Fibroblast of lung (primary cell): ENCODE measurements at regions not wholly inside any gene's neighbourhood (a gene's known extent, or its start where the extent isn't known, plus 50 kb on each side); places are given as distances from the start of the nearest gene placed in this dataset.

ENCODE experiments used
- EZH2 ChIP-seq: IDR thresholded peaks from 2 replicates; pipeline ENCODE4 v1.5.1; 2012; ENCODE audit warnings: low read length, control low read depth, mild to moderate bottlenecking; ENCODE audit errors: missing control alignments
- TF ChIP-seq, protein P1 (sequence below), 2 donors: IDR thresholded peaks in 1 of 2; conservative IDR thresholded peaks in 1 of 2; 1 replicate in 1 of 2; 2 replicates in 1 of 2; pipeline ENCODE4 v1.5.1; 2011 to 2012; ENCODE audit warnings: low read length in 2 of 2, control low read depth in 1 of 2, inconsistent platforms in 1 of 2, low read depth in 1 of 2, mild to moderate bottlenecking in 1 of 2

GRCh38 chr1:29455781-29456180 lies 219.5 kb downstream of the PTPRU start:
- TF ChIP-seq, protein P1, sequence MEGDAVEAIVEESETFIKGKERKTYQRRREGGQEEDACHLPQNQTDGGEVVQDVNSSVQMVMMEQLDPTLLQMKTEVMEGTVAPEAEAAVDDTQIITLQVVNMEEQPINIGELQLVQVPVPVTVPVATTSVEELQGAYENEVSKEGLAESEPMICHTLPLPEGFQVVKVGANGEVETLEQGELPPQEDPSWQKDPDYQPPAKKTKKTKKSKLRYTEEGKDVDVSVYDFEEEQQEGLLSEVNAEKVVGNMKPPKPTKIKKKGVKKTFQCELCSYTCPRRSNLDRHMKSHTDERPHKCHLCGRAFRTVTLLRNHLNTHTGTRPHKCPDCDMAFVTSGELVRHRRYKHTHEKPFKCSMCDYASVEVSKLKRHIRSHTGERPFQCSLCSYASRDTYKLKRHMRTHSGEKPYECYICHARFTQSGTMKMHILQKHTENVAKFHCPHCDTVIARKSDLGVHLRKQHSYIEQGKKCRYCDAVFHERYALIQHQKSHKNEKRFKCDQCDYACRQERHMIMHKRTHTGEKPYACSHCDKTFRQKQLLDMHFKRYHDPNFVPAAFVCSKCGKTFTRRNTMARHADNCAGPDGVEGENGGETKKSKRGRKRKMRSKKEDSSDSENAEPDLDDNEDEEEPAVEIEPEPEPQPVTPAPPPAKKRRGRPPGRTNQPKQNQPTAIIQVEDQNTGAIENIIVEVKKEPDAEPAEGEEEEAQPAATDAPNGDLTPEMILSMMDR (conservative IDR thresholded peaks at IDR 0.05 in 1 of 2, IDR thresholded peaks at IDR 0.05 in 1 of 2; ENCODE audit: low read depth in 1 of 2, low read length in 2 of 2) = no peak
- TF ChIP-seq EZH2 = no peak
